ENCODE measurements at regions not wholly inside any gene's neighbourhood (a gene's known extent, or its start where the extent isn't known, plus 50 kb on each side); places are given as distances from the start of the nearest gene placed in this dataset.

GRCh38 chr4:11298451-11298850 is 130.2 kb downstream of the HS3ST1 start (continued):
- TF ChIP-seq, protein P1, sequence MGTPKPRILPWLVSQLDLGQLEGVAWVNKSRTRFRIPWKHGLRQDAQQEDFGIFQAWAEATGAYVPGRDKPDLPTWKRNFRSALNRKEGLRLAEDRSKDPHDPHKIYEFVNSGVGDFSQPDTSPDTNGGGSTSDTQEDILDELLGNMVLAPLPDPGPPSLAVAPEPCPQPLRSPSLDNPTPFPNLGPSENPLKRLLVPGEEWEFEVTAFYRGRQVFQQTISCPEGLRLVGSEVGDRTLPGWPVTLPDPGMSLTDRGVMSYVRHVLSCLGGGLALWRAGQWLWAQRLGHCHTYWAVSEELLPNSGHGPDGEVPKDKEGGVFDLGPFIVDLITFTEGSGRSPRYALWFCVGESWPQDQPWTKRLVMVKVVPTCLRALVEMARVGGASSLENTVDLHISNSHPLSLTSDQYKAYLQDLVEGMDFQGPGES (IDR thresholded peaks at IDR 0.05; ENCODE audit: low read depth, low read length): no peak
- TF ChIP-seq USF2 (IDR thresholded peaks at IDR 0.05; ENCODE audit: borderline replicate concordance, low read depth, low read length): no peak
- TF ChIP-seq GABPA (IDR thresholded peaks at IDR 0.05; ENCODE audit: low read depth): no peak
- TF ChIP-seq RCOR1 (IDR thresholded peaks at IDR 0.05; ENCODE audit: low read length): no peak

DNA sequence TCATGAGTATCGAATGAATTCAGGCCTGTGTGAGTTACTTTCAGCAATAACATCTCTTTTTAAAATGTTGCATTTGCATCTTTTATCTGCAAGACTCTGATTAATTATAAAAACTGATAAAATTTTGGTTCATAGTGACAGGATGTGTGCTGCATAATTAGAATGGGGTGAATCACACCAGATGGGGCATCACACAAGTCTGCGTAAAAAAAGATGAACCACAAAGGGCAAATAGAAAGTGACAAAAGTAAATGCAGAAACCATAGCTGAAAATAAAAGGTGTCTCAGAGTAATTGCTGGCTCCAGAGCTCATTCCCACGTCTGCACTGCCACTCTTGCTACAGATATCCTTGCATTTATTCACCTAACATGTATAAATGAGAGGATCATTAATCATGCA is 131.1 kb downstream of the HS3ST1 start:
- TF ChIP-seq ELF1 (IDR thresholded peaks at IDR 0.05) (no peak), YY1 (IDR thresholded peaks at IDR 0.05; ENCODE audit: low read depth) (no peak), TAF1 (IDR thresholded peaks at IDR 0.05; ENCODE audit: borderline replicate concordance, low read depth, low read length) (no peak), GATA2 (CRISPR knock-in tag; IDR thresholded peaks at IDR 0.05) (no peak), MEF2A (IDR thresholded peaks at IDR 0.05; ENCODE audit: borderline replicate concordance, low read depth) (no peak)
- TF ChIP-seq, protein P2, sequence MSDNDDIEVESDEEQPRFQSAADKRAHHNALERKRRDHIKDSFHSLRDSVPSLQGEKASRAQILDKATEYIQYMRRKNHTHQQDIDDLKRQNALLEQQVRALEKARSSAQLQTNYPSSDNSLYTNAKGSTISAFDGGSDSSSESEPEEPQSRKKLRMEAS (IDR thresholded peaks at IDR 0.05; ENCODE audit: low read depth): no peak
- Histone ChIP-seq H3K9ac (no peak overlapping the region), H3K36me3 (replicated peaks in 1 of 2; ENCODE audit: control insufficient read depth in 1 of 2, insufficient read depth in 2 of 2, low read length in 1 of 2) (no peaks in the 10 kb centered on the region), H3K27me3 (ENCODE audit: insufficient read depth) (no peaks in the 10 kb centered on the region), H3K4me3 (ENCODE audit: low read depth in 2 of 2, low read length in 1 of 2) (no peak overlapping the region), H3K9me2 (peaks cover 3% of the 10 kb centered on the region; the same call in 1 of the 2 replicates), H2AFZ (ENCODE audit: low read depth) (no peak overlapping the region), H3K79me2 (ENCODE audit: insufficient read depth) (no peaks in the 10 kb centered on the region), H3K9me3 (no peaks in the 10 kb centered on the region), H3F3A (replicated peaks; ENCODE audit: insufficient read depth) (no peaks in the 10 kb centered on the region), H3K27ac (ENCODE audit: low read depth in 2 of 2, low read length in 1 of 2) (no peak overlapping the region), H3K4me1 (ENCODE audit: control insufficient read depth in 1 of 2, insufficient read depth in 2 of 2, low read depth in 1 of 2, low read length in 1 of 2) (no peaks in the 10 kb centered on the region), H3K4me2 (no peak overlapping the region), H4K20me1 (ENCODE audit: insufficient read depth) (no peaks in the 10 kb centered on the region)
- POLR2A ChIA-PET: no interaction called here
- CTCF ChIA-PET: no interaction called here
- no peak for DNase-seq
- 19% methylated on average over 3 of the region's 3 CpGs for WGBS (ENCODE audit: low lambda C conversion rate)

DNA sequence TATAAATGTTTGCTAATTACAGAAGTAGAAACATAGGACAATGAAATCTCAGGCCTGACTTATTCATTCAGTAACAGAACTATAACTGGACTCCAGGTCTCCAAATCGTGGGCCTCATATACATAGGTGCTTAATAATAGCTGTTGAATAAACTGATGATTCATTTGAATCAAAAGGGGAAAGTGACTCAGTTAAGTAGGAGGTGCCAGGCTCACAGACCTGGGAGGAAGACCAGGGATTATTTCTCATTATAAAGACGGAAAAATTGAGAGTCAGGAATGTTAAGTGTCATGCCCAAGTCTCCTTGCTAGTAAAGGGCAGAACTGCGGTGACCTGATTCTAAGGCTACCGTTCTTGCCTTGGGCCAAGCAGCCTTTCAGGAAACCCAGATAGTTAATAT is 131.5 kb downstream of the HS3ST1 start:
- Histone ChIP-seq H4K20me1 (ENCODE audit: insufficient read depth) (no peaks in the 10 kb centered on the region), H3K4me2 (no peak overlapping the region), H3K27me3 (ENCODE audit: insufficient read depth) (no peaks in the 10 kb centered on the region), H2AFZ (ENCODE audit: low read depth) (no peak overlapping the region), H3K9ac (no peak overlapping the region), H3K9me3 (no peaks in the 10 kb centered on the region), H3K4me1 (ENCODE audit: control insufficient read depth in 1 of 2, insufficient read depth in 2 of 2, low read depth in 1 of 2, low read length in 1 of 2) (no peaks in the 10 kb centered on the region), H3K79me2 (ENCODE audit: insufficient read depth) (no peaks in the 10 kb centered on the region), H3K36me3 (replicated peaks in 1 of 2; ENCODE audit: control insufficient read depth in 1 of 2, insufficient read depth in 2 of 2, low read length in 1 of 2) (no peaks in the 10 kb centered on the region), H3F3A (replicated peaks; ENCODE audit: insufficient read depth) (no peaks in the 10 kb centered on the region), H3K4me3 (ENCODE audit: low read depth in 2 of 2, low read length in 1 of 2) (no peak overlapping the region), H3K9me2 (peaks cover 3% of the 10 kb centered on the region; the same call in 1 of the 2 replicates), H3K27ac (ENCODE audit: low read depth in 2 of 2, low read length in 1 of 2) (no peak overlapping the region)
- ChIA-PET POLR2A (no interaction called here), CTCF (no interaction called here)
- DNase-seq: no peak
- WGBS (ENCODE audit: low lambda C conversion rate): 11% methylated on average over 4 of the region's 4 CpGs
- TF ChIP-seq, protein P2 (IDR thresholded peaks at IDR 0.05; ENCODE audit: low read depth): no peak
- TF ChIP-seq USF2 (IDR thresholded peaks at IDR 0.05; ENCODE audit: borderline replicate concordance, low read depth, low read length) (no peak), GABPA (IDR thresholded peaks at IDR 0.05; ENCODE audit: low read depth) (no peak), RXRA (IDR thresholded peaks at IDR 0.05; ENCODE audit: borderline replicate concordance, low read depth) (no peak), NRF1 (IDR thresholded peaks at IDR 0.05; ENCODE audit: low read depth, low read length) (no peak), RCOR1 (IDR thresholded peaks at IDR 0.05; ENCODE audit: low read length) (no peak), MXI1 (IDR thresholded peaks at IDR 0.05; ENCODE audit: low read depth, low read length) (no peak), ZBTB33 (IDR thresholded peaks at IDR 0.05; ENCODE audit: borderline replicate concordance, low read depth) (no peak), JUND (IDR thresholded peaks at IDR 0.05) (no peak), NFIC (IDR thresholded peaks at IDR 0.05; ENCODE audit: borderline replicate concordance) (no peak)
- TF ChIP-seq, protein P1 (IDR thresholded peaks at IDR 0.05; ENCODE audit: low read depth, low read length): no peak

All from SK-N-SH (cell line).